ENCODE measurements at regions not wholly inside any gene's neighbourhood (a gene's known extent, or its start where the extent isn't known, plus 50 kb on each side); places are given as distances from the start of the nearest gene placed in this dataset.

- DNase-seq (ENCODE audit: low read depth) = peak; percentile 20
- H3K4me3 ChIP-seq (ENCODE audit: low read depth, low read length) = no peak overlapping the region
- TF ChIP-seq, protein P1, sequence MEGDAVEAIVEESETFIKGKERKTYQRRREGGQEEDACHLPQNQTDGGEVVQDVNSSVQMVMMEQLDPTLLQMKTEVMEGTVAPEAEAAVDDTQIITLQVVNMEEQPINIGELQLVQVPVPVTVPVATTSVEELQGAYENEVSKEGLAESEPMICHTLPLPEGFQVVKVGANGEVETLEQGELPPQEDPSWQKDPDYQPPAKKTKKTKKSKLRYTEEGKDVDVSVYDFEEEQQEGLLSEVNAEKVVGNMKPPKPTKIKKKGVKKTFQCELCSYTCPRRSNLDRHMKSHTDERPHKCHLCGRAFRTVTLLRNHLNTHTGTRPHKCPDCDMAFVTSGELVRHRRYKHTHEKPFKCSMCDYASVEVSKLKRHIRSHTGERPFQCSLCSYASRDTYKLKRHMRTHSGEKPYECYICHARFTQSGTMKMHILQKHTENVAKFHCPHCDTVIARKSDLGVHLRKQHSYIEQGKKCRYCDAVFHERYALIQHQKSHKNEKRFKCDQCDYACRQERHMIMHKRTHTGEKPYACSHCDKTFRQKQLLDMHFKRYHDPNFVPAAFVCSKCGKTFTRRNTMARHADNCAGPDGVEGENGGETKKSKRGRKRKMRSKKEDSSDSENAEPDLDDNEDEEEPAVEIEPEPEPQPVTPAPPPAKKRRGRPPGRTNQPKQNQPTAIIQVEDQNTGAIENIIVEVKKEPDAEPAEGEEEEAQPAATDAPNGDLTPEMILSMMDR (IDR thresholded peaks at IDR 0.05; ENCODE audit: low read depth, low read length) = no peak
- no peak for TF ChIP-seq POLR2A (IDR thresholded peaks at IDR 0.05; ENCODE audit: extremely low read depth, insufficient read length)
These were observed 235.2 kb upstream of the VEPH1 start for GRCh38 chr3:157738441-157738840.

DNA sequence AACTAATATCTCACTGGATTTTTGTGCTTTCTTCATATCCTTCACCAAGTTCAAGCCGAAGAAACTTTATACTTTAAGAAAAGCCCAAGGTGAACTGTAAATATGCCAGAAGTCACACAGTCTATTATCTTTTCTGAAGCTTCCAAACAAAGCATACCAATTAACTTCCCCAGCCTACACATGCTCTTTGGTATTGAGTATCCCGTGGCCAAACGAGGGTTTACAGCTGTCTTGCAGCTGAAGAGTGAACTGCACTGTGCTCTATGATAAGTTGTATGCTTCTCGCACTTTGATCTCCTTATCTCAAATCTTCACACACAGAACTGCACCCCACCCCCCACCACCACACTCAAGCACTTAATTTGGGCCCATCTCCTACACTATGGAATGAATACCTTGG is 215.6 kb upstream of the VEPH1 start:
- DNase-seq (ENCODE audit: low read depth) = no peak
- TF ChIP-seq, protein P1 (IDR thresholded peaks at IDR 0.05; ENCODE audit: low read depth, low read length) = no peak
- TF ChIP-seq POLR2A (IDR thresholded peaks at IDR 0.05; ENCODE audit: extremely low read depth, insufficient read length) (no peak), MYC (IDR thresholded peaks at IDR 0.05; ENCODE audit: low read depth, low read length) (no peak)
- TF ChIP-seq, protein P2, sequence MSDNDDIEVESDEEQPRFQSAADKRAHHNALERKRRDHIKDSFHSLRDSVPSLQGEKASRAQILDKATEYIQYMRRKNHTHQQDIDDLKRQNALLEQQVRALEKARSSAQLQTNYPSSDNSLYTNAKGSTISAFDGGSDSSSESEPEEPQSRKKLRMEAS (IDR thresholded peaks at IDR 0.05; ENCODE audit: low read depth, low read length) = no peak
- H3K4me3 ChIP-seq (ENCODE audit: low read depth, low read length) = no peak overlapping the region

DNA sequence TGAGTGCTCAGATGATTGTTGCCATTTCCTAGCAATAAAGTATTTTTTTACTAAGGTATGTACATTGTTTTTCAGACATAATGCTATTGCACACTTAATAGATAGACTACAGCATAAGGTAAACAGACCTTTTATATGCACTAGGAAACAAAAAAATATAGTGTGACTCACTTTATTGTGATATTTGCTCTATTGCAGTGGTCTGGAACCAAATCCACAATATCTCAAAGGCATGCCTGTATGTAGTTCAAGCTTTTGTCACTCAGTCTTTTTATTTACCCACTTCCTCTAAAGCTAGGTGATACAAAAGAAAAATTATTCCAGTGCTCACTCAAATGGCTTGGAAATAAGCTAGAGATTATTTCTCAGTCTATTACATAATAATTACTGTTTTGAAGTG is 209.9 kb upstream of the VEPH1 start:
- no peak for DNase-seq (ENCODE audit: low read depth)
- no peak overlapping the region for H3K4me3 ChIP-seq (ENCODE audit: low read depth, low read length)
- no peak for TF ChIP-seq POLR2A (IDR thresholded peaks at IDR 0.05; ENCODE audit: extremely low read depth, insufficient read length)
- no peak for TF ChIP-seq MYC (IDR thresholded peaks at IDR 0.05; ENCODE audit: low read depth, low read length)
- TF ChIP-seq, protein P2 (IDR thresholded peaks at IDR 0.05; ENCODE audit: low read depth, low read length) = no peak
- TF ChIP-seq, protein P1 (IDR thresholded peaks at IDR 0.05; ENCODE audit: low read depth, low read length) = no peak

- no peak overlapping the region for H3K4me3 ChIP-seq (ENCODE audit: low read depth, low read length)
- no peak for DNase-seq (ENCODE audit: low read depth)
- TF ChIP-seq, protein P2 (IDR thresholded peaks at IDR 0.05; ENCODE audit: low read depth, low read length) = no peak
- TF ChIP-seq, protein P1 (IDR thresholded peaks at IDR 0.05; ENCODE audit: low read depth, low read length) = no peak
- TF ChIP-seq MYC (IDR thresholded peaks at IDR 0.05; ENCODE audit: low read depth, low read length) = no peak
- TF ChIP-seq POLR2A (IDR thresholded peaks at IDR 0.05; ENCODE audit: extremely low read depth, insufficient read length) = no peak
These were observed 202.0 kb upstream of the VEPH1 start for GRCh38 chr3:157705258-157705657.

- peak; percentile 2 for DNase-seq (ENCODE audit: low read depth)
- TF ChIP-seq POLR2A (IDR thresholded peaks at IDR 0.05; ENCODE audit: extremely low read depth, insufficient read length) (no peak), MYC (IDR thresholded peaks at IDR 0.05; ENCODE audit: low read depth, low read length) (no peak)
- TF ChIP-seq, protein P2 (IDR thresholded peaks at IDR 0.05; ENCODE audit: low read depth, low read length) = no peak
- TF ChIP-seq, protein P1 (IDR thresholded peaks at IDR 0.05; ENCODE audit: low read depth, low read length) = no peak
- no peak overlapping the region for H3K4me3 ChIP-seq (ENCODE audit: low read depth, low read length)
These were observed 197.2 kb upstream of the VEPH1 start for GRCh38 chr3:157700405-157700804.

DNA sequence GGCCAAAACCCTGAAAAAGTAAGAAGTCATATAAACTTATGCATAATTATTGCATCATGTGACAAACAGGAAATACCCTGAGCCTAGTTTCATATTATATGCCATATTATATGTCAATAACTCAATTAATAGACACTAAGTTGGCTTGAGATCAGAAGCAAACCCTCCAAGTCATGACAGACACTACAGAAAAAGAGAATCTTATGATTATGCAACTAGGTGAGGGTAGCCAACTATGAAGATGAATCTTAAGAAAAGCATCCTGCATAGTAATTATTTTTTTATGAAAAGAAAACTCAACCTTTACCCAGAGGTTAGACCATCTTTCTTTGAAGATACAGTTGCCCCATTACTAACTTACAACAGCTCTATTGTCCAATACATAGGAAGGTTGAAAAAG is 192.4 kb upstream of the VEPH1 start:
- DNase-seq (ENCODE audit: low read depth) = no peak
- H3K4me3 ChIP-seq (ENCODE audit: low read depth, low read length) = no peak overlapping the region
- TF ChIP-seq, protein P1 (IDR thresholded peaks at IDR 0.05; ENCODE audit: low read depth, low read length) = no peak
- TF ChIP-seq POLR2A (IDR thresholded peaks at IDR 0.05; ENCODE audit: extremely low read depth, insufficient read length) (no peak), MYC (IDR thresholded peaks at IDR 0.05; ENCODE audit: low read depth, low read length) (no peak)
- TF ChIP-seq, protein P2 (IDR thresholded peaks at IDR 0.05; ENCODE audit: low read depth, low read length) = no peak
